ENCODE measurements at regions not wholly inside any gene's neighbourhood (a gene's known extent, or its start where the extent isn't known, plus 50 kb on each side); places are given as distances from the start of the nearest gene placed in this dataset.

DNA sequence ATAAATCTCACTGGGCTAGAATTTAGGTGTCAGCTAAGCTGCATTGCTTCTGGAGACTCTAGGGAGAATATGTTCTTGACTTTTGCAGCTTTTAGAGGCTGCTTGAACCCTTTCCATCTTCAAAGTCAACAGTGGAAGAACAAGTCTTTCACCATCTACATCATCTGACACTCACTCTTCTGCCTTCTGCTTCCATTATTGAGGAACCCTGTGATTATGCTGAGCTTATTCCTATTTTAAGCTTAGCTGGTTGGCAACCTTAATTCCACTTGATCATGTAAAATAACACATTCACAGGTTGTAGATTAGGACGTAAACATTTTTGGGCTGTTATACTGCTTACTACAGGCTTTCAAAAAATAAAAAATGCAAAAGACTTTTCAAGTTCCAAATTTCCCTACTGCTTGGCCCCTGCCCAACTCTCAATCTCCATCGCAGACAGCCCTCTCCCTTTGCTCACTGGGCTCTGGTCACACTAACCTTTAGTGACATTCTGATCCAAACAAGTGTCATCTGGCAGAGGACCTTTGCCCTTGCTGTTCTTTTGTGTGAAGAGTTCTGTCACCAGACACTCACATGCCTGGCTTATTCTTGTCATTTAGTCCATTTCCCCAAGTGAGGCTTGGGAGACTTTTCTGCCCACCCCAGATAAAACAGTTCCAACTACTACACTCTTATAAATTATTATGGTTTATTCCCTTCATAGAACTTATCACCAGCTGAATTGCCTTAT lies 1056.0 kb downstream of the STIM2 start:
- no peaks in the 10 kb centered on the region for H3K27me3 ChIP-seq (ENCODE audit: control insufficient read depth, insufficient read depth, low read length)
- H3K36me3 ChIP-seq (ENCODE audit: control insufficient read depth, insufficient read depth, low read length), result no peaks in the 10 kb centered on the region
- TF ChIP-seq, protein P1, sequence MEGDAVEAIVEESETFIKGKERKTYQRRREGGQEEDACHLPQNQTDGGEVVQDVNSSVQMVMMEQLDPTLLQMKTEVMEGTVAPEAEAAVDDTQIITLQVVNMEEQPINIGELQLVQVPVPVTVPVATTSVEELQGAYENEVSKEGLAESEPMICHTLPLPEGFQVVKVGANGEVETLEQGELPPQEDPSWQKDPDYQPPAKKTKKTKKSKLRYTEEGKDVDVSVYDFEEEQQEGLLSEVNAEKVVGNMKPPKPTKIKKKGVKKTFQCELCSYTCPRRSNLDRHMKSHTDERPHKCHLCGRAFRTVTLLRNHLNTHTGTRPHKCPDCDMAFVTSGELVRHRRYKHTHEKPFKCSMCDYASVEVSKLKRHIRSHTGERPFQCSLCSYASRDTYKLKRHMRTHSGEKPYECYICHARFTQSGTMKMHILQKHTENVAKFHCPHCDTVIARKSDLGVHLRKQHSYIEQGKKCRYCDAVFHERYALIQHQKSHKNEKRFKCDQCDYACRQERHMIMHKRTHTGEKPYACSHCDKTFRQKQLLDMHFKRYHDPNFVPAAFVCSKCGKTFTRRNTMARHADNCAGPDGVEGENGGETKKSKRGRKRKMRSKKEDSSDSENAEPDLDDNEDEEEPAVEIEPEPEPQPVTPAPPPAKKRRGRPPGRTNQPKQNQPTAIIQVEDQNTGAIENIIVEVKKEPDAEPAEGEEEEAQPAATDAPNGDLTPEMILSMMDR (IDR thresholded peaks at IDR 0.05; ENCODE audit: insufficient read depth, low read length, poor library complexity, severe bottlenecking), result no peak
- no peak for DNase-seq (ENCODE audit: low read depth)
- no peak overlapping the region for H3K4me3 ChIP-seq (ENCODE audit: low read depth, low read length)

DNA sequence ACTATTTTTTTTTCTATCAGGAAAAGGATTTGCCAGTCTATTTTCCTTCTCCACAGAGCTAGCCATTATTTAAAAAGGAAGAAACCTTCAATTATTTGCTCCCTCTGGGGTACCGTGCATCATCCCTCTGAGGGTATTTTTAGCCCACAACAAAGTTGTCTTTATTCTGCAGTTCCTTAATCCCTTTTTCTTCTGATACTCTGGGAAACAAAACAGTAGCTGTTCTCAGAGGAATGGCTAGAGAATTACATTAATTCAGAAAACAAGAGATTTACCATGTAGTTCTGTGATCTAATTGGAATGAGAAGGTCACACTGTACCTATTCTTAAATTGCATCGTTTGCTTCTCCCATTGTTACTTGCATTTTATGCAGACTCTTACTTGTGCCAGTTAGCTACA lies 1056.7 kb downstream of the STIM2 start:
- no peak overlapping the region for H3K4me3 ChIP-seq (ENCODE audit: low read depth, low read length)
- H3K36me3 ChIP-seq (ENCODE audit: control insufficient read depth, insufficient read depth, low read length), result no peaks in the 10 kb centered on the region
- DNase-seq (ENCODE audit: low read depth), result no peak
- TF ChIP-seq, protein P1 (IDR thresholded peaks at IDR 0.05; ENCODE audit: insufficient read depth, low read length, poor library complexity, severe bottlenecking), result no peak
- no peaks in the 10 kb centered on the region for H3K27me3 ChIP-seq (ENCODE audit: control insufficient read depth, insufficient read depth, low read length)

DNA sequence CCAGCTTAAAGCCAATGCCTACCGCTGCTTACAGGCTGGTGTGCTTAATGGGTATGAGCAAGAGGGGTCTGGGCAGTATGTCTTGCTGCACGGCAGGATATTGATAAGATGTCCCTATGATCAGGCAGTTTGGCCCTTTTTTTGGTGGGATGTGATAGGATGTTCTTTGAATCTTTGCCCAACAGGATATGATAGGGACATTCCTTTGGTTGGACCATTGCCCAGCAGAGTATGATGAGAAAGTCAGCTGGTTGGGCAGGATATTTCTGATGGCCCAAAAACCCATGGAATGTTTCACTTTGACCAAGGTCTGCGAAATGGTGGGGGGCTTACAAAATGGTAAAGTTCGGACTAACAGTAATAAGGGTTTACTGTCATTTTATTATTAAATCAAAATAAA lies 1060.6 kb downstream of the STIM2 start:
- no peaks in the 10 kb centered on the region for H3K27me3 ChIP-seq (ENCODE audit: control insufficient read depth, insufficient read depth, low read length)
- H3K36me3 ChIP-seq (ENCODE audit: control insufficient read depth, insufficient read depth, low read length), result no peaks in the 10 kb centered on the region
- H3K4me3 ChIP-seq (ENCODE audit: low read depth, low read length), result no peak overlapping the region
- TF ChIP-seq, protein P1 (IDR thresholded peaks at IDR 0.05; ENCODE audit: insufficient read depth, low read length, poor library complexity, severe bottlenecking), result no peak
- DNase-seq (ENCODE audit: low read depth), result no peak

DNA sequence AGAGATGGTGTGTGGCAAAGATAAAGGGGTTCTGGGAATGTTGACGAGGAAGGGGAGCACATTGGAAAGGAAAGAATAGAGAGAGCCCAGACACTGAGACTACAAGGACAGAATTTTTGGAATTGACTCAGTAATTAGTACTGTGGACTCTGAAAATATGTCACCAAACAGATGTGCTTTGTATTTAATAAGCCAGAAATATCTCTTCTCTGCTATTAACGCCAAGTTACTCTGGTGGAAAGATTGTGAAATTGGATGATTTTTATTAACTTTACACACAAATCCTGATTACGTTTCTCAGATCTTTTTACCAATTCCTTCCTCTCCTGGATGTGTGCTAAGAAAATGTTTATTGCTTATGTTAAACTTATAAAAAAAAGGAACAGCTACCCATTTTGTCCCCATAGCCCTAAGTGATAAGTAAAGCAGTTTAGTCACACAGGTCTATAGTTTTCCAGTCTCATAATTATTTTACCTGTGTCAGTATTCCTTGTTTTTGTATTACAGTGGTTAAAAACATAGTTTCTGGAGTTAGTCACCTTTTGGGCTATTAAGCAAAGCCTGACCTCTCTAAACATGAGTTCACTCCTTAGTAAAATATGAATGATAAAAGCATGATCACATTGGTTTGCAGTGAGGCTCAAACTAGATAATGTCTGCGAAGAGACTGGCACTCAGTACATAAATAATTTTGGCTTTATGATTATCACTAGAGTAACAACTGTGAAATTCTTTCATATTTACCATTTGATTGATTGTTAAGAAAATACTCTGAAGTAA lies 1068.3 kb downstream of the STIM2 start:
- Histone ChIP-seq H3K36me3 (ENCODE audit: control insufficient read depth, insufficient read depth, low read length) (no peaks in the 10 kb centered on the region), H3K27me3 (ENCODE audit: control insufficient read depth, insufficient read depth, low read length) (no peaks in the 10 kb centered on the region), H3K4me3 (ENCODE audit: low read depth, low read length) (no peak overlapping the region)
- TF ChIP-seq, protein P1 (IDR thresholded peaks at IDR 0.05; ENCODE audit: insufficient read depth, low read length, poor library complexity, severe bottlenecking), result no peak
- DNase-seq (ENCODE audit: low read depth), result no peak

GRCh38 chr4:27930291-27930690 lies 1069.7 kb downstream of the STIM2 start:
- no peak overlapping the region for H3K4me3 ChIP-seq (ENCODE audit: low read depth, low read length)
- no peak for DNase-seq (ENCODE audit: low read depth)
- TF ChIP-seq, protein P1 (IDR thresholded peaks at IDR 0.05; ENCODE audit: insufficient read depth, low read length, poor library complexity, severe bottlenecking), result no peak
- H3K27me3 ChIP-seq (ENCODE audit: control insufficient read depth, insufficient read depth, low read length), result no peaks in the 10 kb centered on the region
- H3K36me3 ChIP-seq (ENCODE audit: control insufficient read depth, insufficient read depth, low read length), result no peaks in the 10 kb centered on the region
